Pancreas (tissue), 10 donors: ENCODE measurements at regions not wholly inside any gene's neighbourhood (a gene's known extent, or its start where the extent isn't known, plus 50 kb on each side); places are given as distances from the start of the nearest gene placed in this dataset.
A peak's percentile ranks its signal among the peaks of the same experiment; 100 is the strongest.

Experiments
- ATAC-seq, 4 donors: fragments of 200-7000 bp; cut with Tn5 transposase; one replicate each; pipeline versions ENCODE4 v1.8.0 to v1.9.1; 2020; ENCODE audit warnings: mild to moderate bottlenecking in 4 of 4, moderate library complexity in 4 of 4
- DNase-seq, 6 donors: peaks; one replicate each; pipeline ENCODE4 v3.0.0-alpha.2; 2020
- FAIRE-seq: peaks from 2 replicates; lab custom pipeline; 2012; peaks lifted over from hg19 to GRCh38; lab: Jason Lieb, UNC
- H3K27ac ChIP-seq, 4 donors: fragments of 200-600 bp; sonication (generic); 1 replicate in 3 of 4; 2 replicates in 1 of 4; pipeline versions ENCODE4 v1.5.0 to v1.8.0; 2020
- H3K27me3 ChIP-seq, 4 donors: fragments of 200-600 bp; one replicate each; pipeline ENCODE4 v1.8.0; 2021
- H3K36me3 ChIP-seq, 3 donors: fragments of 200-600 bp; sonication (generic) in 1 of 3; one replicate each; pipeline versions ENCODE4 v1.5.0 to v1.8.0; 2020 to 2021
- H3K4me1 ChIP-seq, 3 donors: fragments of 200-600 bp; one replicate each; pipeline ENCODE4 v1.8.0; 2021
- H3K4me3 ChIP-seq, 4 donors: fragments of 200-600 bp; sonication (generic) in 2 of 4; one replicate each; pipeline versions ENCODE4 v1.5.0 to v1.8.0; 2020 to 2021
- H3K9me3 ChIP-seq, 4 donors: fragments of 200-600 bp; one replicate each; pipeline ENCODE4 v1.8.0; 2021
- CTCF ChIP-seq, 4 donors: fragments of 200-600 bp; sonication (generic) in 3 of 4; IDR thresholded peaks; one replicate each; pipeline versions ENCODE4 v1.5.0 to v1.8.0; 2021; ENCODE audit warnings: antibody characterized with exemption in 4 of 4
- WGBS, 2 donors: extraction: QIAGEN DNeasy Blood & Tissue Kit; methylation state at CpG; one replicate each; pipeline ENCODE4 v1.1.7; 2013; 5-methylcytosine and 5-hydroxymethylcytosine counted together
- intact Hi-C, 3 donors: fragments of 100-400 bp; cut with DNase I; formaldehyde crosslinking; loops; one replicate each; pipeline versions ENCODE4 v1.11.1 to v1.14.2; 2022
- donor health status: healthy with polysubstance abuse.
- donor health status: DM: no; HTN: no; CAD: no; lungs with moderate emphysema.
- donor health status: DM: no; HTN: no; CAD: no.
- donor health status: control.
- donor health status: control.
- donor health status: Bipolar disorder and iron deficiency.
- donor health status: DM: yes; HTN: yes; CAD: no.
- donor health status: DM: no; HTN: no; CAD: no.
- donor health status: DM: no; HTN: no; CAD: no.
- donor health status: DM: yes; HTN: yes; CAD: no.

DNA sequence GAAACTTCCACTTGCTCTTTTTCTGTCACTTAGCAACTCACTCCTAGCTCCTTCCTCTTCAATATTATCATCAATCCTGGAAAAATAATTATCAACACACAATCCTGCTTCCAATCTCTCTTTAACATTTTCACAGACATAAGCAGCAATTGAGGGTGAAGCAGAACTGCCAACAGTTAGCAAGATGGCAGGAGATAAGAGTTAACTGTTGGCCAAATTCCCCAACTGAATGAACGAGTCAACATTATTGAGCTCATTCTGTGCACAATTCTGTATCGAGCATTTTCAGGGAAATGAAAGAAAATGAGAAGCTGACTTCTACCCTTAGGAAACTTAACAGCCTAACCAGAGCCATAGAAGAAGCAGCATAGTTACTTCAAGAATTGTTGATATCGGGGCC, 152.0 kb downstream of the KCNA5 start:
- FAIRE-seq (no peak), ATAC-seq (no peak), DNase-seq (no peak)
- H3K4me3 ChIP-seq, result no peak overlapping the region
- peaks cover 0 to 3% (median 0%) of the 10 kb centered on the region in 4 donors for H3K27me3 ChIP-seq
- TF ChIP-seq CTCF (IDR thresholded peaks at IDR 0.05), result no peak
- H3K27ac ChIP-seq, result no peak overlapping the region
- H3K36me3 ChIP-seq, result no peaks in the 10 kb centered on the region
- no peaks in the 10 kb centered on the region for H3K9me3 ChIP-seq
- intact Hi-C loops, result no loop called here
- no peaks in the 10 kb centered on the region for H3K4me1 ChIP-seq
- 68 to 73% methylated on average over 3 of the region's 3 CpGs for WGBS, 2 donors

DNA sequence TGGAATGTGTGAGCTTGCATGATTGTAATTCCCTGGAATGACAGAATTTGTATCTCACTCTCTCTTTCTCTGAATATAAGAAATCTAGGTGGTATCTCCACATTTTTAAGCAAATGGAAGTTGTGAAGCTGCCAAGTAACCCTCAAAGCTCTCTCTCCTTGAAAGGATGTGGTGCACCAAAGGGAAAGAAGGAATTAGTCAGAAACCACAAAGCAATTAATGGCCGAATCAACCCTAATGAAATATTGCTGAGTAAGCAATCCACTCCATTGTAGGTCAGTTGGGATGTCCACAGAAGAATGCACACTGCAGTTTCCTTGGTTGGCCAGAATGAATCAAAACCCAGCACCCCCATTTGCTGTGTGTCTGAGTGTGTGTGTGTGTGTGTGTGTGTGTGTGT, 153.5 kb downstream of the KCNA5 start:
- no peak for ATAC-seq
- WGBS, 2 donors, result 38 to 45% methylated on average over 1 of the region's 1 CpG
- no peak for DNase-seq
- H3K9me3 ChIP-seq, result no peaks in the 10 kb centered on the region
- TF ChIP-seq CTCF (IDR thresholded peaks at IDR 0.05), result no peak
- peaks cover 0 to 3% (median 0%) of the 10 kb centered on the region in 4 donors for H3K27me3 ChIP-seq
- no peaks in the 10 kb centered on the region for H3K36me3 ChIP-seq
- no peak overlapping the region for H3K27ac ChIP-seq
- no peak overlapping the region for H3K4me3 ChIP-seq
- intact Hi-C loops, result no loop called here
- no peak for FAIRE-seq
- H3K4me1 ChIP-seq, result no peaks in the 10 kb centered on the region

GRCh38 chr12:5197656-5198055, 154.0 kb downstream of the KCNA5 start:
- Histone ChIP-seq H3K4me3 (no peak overlapping the region), H3K9me3 (no peaks in the 10 kb centered on the region), H3K27ac (no peak overlapping the region), H3K4me1 (no peaks in the 10 kb centered on the region), H3K27me3 (peaks cover 0 to 3% (median 0%) of the 10 kb centered on the region in 4 donors), H3K36me3 (no peaks in the 10 kb centered on the region)
- intact Hi-C loops, result no loop called here
- no peak for DNase-seq
- ATAC-seq, result no peak
- no peak for TF ChIP-seq CTCF (IDR thresholded peaks at IDR 0.05)
- 50 to 57% methylated on average over 2 of the region's 2 CpGs for WGBS, 2 donors
- no peak for FAIRE-seq

DNA sequence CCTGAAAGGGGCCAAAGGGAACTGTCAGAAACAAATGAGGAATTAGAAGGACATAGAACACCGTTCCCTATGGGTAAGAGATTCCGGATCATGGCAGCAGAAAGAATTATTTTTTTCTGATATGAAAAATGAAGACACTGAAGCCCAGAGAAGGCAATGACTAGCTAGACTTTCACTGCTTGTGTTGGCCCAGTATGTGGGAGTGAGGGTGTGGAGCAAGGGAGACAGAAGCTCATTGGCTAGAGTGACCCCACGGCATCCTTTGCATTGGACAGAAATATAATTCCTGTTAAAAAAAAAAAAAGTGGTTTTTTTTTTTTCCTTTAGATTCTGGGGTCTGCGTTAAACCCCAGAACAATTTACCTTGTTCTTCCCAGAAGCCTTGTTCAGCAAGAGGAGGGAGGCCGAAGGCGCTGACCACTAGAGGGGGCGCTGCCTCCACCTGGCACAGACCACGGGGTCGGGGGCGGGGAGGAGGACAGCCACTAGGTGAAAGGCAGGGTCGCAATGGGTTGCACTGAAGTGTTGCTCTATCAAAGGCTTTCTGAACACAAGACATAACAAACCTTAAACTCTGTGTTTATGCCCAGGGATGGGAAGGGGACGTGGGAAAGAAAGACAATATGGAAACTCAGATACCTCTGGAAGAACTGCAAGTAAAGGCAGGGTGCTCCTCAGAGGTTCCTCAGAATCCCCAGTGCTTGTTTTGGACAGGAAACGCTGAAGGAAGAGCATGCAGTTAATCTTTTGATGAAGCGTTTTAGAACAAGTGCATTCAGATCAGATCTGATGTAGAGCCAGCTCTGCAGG, 156.8 kb downstream of the KCNA5 start:
- WGBS, 2 donors, result 15 to 18% methylated on average over 14 of the region's 14 CpGs
- DNase-seq (peak; percentile 16 to 78 (median 44)), FAIRE-seq (no peak), ATAC-seq (peak; percentile 56 to 77 (median 73))
- no peak overlapping the region for H3K4me3 ChIP-seq
- H3K9me3 ChIP-seq, result no peaks in the 10 kb centered on the region
- peak in 3 of 4 donors; percentile 44 to 49 (median 45) for TF ChIP-seq CTCF (IDR thresholded peaks at IDR 0.05)
- H3K4me1 ChIP-seq, result no peaks in the 10 kb centered on the region
- peaks cover 0 to 3% (median 0%) of the 10 kb centered on the region in 4 donors for H3K27me3 ChIP-seq
- intact Hi-C loops, result no loop called here
- H3K27ac ChIP-seq, result no peak overlapping the region
- H3K36me3 ChIP-seq, result no peaks in the 10 kb centered on the region
